ENCODE measurements at regions not wholly inside any gene's neighbourhood (a gene's known extent, or its start where the extent isn't known, plus 50 kb on each side); places are given as distances from the start of the nearest gene placed in this dataset.

GRCh38 chr2:18503376-18504228, 56.9 kb downstream of the RDH14 start:
- no peak for DNase-seq

GRCh38 chr2:18502142-18502541, 58.3 kb downstream of the RDH14 start:
- DNase-seq = no peak

GRCh38 chr2:18501729-18502128, 58.7 kb downstream of the RDH14 start:
- DNase-seq = no peak

GRCh38 chr2:18501156-18501555, 59.3 kb downstream of the RDH14 start:
- no peak for DNase-seq

GRCh38 chr2:18500333-18500732, 60.1 kb downstream of the RDH14 start:
- DNase-seq = no peak

GRCh38 chr2:18498531-18498930, 61.9 kb downstream of the RDH14 start:
- DNase-seq = no peak

- no peak for DNase-seq
Measured at GRCh38 chr2:18496516-18496915, 63.9 kb downstream of the RDH14 start.

GRCh38 chr2:18495058-18495457, 65.4 kb downstream of the RDH14 start:
- DNase-seq = no peak

GRCh38 chr2:18492721-18493120, 67.7 kb downstream of the RDH14 start:
- no peak for DNase-seq

GRCh38 chr2:18491577-18491976, 68.9 kb downstream of the RDH14 start:
- DNase-seq = no peak

- no peak for DNase-seq
Measured at GRCh38 chr2:18490901-18491300, 69.6 kb downstream of the RDH14 start.

- DNase-seq = no peak
Measured at GRCh38 chr2:18487106-18487913, 73.1 kb downstream of the RDH14 start.

GRCh38 chr2:18484625-18485024, 75.8 kb downstream of the RDH14 start:
- DNase-seq = no peak

- no peak for DNase-seq
Measured at GRCh38 chr2:18483896-18484295, 76.6 kb downstream of the RDH14 start.

GRCh38 chr2:18482666-18483065, 77.8 kb downstream of the RDH14 start:
- no peak for DNase-seq

- DNase-seq = no peak
Measured at GRCh38 chr2:18479947-18480369, 80.5 kb downstream of the RDH14 start.

GRCh38 chr2:18477293-18477692, 83.2 kb downstream of the RDH14 start:
- DNase-seq = no peak

GRCh38 chr2:18476484-18476883, 84.0 kb downstream of the RDH14 start:
- DNase-seq = no peak

GRCh38 chr2:18475884-18476283, 84.6 kb downstream of the RDH14 start:
- no peak for DNase-seq

- DNase-seq = no peak
Measured at GRCh38 chr2:18474700-18475099, 85.8 kb downstream of the RDH14 start.

- DNase-seq = no peak
Measured at GRCh38 chr2:18473241-18474181, 86.9 kb downstream of the RDH14 start.

- no peak for DNase-seq
Measured at GRCh38 chr2:18467749-18468360, 92.6 kb downstream of the RDH14 start.

Data from stimulated activated CD4-positive, alpha-beta T cell treated with anti-CD3 and anti-CD28 coated beads, Interleukin-4, amount 100 ng/mL, for 24 hours (primary cell).